ENCODE measurements at regions not wholly inside any gene's neighbourhood (a gene's known extent, or its start where the extent isn't known, plus 50 kb on each side); places are given as distances from the start of the nearest gene placed in this dataset.

GRCh38 chr1:234544087-234544579, 65.2 kb upstream of the TARBP1 start (continued):
- TF ChIP-seq ZNF564 (CRISPR knock-in tag; IDR thresholded peaks at IDR 0.05): no peak
- TF ChIP-seq RAD21 (CRISPR knock-in tag; IDR thresholded peaks at IDR 0.05): no peak
- TF ChIP-seq NPAS2 (CRISPR knock-in tag; IDR thresholded peaks at IDR 0.05; ENCODE audit: borderline replicate concordance): no peak
- no peak for TF ChIP-seq FOXP4 (CRISPR knock-in tag; IDR thresholded peaks at IDR 0.05)
- no peak for TF ChIP-seq FUBP1 (CRISPR knock-in tag; IDR thresholded peaks at IDR 0.05; ENCODE audit: borderline replicate concordance)
- TF ChIP-seq MYNN (CRISPR knock-in tag; IDR thresholded peaks at IDR 0.05; ENCODE audit: low read depth): no peak
- no peak for TF ChIP-seq ELK4 (CRISPR knock-in tag; IDR thresholded peaks at IDR 0.05; ENCODE audit: borderline replicate concordance)
- TF ChIP-seq SRSF4 (IDR thresholded peaks at IDR 0.05; ENCODE audit: low read depth, low read length, poor library complexity, severe bottlenecking): no peak
- no peak for TF ChIP-seq ZNF768 (CRISPR knock-in tag; IDR thresholded peaks at IDR 0.05)
- 0 out of 2 replicates have a peak, but pooled peaks have one; percentile 57 for TF ChIP-seq ZFP36L1 (CRISPR knock-in tag; IDR thresholded peaks at IDR 0.05)
- no peak for TF ChIP-seq RXRA (CRISPR knock-in tag; IDR thresholded peaks at IDR 0.05)
- TF ChIP-seq, protein P1, sequence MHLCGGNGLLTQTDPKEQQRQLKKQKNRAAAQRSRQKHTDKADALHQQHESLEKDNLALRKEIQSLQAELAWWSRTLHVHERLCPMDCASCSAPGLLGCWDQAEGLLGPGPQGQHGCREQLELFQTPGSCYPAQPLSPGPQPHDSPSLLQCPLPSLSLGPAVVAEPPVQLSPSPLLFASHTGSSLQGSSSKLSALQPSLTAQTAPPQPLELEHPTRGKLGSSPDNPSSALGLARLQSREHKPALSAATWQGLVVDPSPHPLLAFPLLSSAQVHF (CRISPR knock-in tag; IDR thresholded peaks at IDR 0.05): no peak
- TF ChIP-seq TFAP4 (IDR thresholded peaks at IDR 0.05; ENCODE audit: borderline replicate concordance, low read depth): 0 out of 2 replicates have a peak, but pooled peaks have one; percentile 5
- TF ChIP-seq, protein P2, sequence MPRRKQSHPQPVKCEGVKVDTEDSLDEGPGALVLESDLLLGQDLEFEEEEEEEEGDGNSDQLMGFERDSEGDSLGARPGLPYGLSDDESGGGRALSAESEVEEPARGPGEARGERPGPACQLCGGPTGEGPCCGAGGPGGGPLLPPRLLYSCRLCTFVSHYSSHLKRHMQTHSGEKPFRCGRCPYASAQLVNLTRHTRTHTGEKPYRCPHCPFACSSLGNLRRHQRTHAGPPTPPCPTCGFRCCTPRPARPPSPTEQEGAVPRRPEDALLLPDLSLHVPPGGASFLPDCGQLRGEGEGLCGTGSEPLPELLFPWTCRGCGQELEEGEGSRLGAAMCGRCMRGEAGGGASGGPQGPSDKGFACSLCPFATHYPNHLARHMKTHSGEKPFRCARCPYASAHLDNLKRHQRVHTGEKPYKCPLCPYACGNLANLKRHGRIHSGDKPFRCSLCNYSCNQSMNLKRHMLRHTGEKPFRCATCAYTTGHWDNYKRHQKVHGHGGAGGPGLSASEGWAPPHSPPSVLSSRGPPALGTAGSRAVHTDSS (CRISPR knock-in tag; conservative IDR thresholded peaks at IDR 0.05): no peak
- TF ChIP-seq ZNF296 (CRISPR knock-in tag; conservative IDR thresholded peaks at IDR 0.05): no peak
- no peak for TF ChIP-seq FOXC1 (CRISPR knock-in tag; IDR thresholded peaks at IDR 0.05; ENCODE audit: borderline replicate concordance)

Data from HepG2 (cell line).